HG03565 (cell line): ENCODE measurements at regions not wholly inside any gene's neighbourhood (a gene's known extent, or its start where the extent isn't known, plus 50 kb on each side); places are given as distances from the start of the nearest gene placed in this dataset.

Experiments
- ATAC-seq: cut with Tn5 transposase; IDR thresholded peaks from one replicate; pipeline ENCODE4 v1.9.1; 2021; ENCODE audit warnings: mild to moderate bottlenecking, moderate library complexity; ENCODE audit not compliant: unreplicated experiment

DNA sequence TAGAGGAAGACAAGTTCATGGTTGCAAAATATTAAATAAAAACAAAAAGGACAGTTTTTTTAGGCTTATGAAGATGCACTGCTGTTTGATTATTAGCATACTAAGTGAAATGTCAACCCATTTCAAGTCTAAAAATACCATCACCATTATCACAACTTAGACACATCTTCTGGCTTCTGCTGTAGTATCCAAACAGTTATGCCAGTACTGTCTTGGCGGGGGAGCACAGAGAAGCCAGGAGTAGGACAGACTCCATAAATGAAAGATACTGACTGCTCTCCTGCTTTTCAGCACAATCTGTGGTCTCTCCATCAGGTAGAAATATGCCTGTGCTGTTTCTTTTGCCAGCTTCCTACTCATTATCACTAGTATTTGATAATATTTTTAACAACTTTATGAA, 179.2 kb upstream of the DSEL start:
- ATAC-seq = no peak

DNA sequence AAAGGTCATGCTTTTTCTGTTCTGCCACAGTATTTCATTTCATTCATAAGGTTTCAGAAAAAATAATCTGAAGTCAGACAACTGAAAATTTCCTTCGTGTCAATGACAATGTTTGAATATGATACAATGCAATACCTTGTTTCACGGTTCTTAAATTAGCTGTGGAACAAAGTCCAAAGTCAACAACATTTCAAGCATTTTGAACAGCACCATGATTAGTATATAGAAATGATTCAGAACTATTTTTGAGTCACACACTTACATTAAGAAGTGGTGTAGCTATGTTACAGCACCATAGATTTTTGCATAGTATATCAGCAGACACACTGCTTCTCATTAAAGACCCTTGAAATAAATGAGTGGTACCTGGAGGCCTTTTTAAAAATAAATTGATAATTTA, 178.3 kb upstream of the DSEL start:
- no peak for ATAC-seq

DNA sequence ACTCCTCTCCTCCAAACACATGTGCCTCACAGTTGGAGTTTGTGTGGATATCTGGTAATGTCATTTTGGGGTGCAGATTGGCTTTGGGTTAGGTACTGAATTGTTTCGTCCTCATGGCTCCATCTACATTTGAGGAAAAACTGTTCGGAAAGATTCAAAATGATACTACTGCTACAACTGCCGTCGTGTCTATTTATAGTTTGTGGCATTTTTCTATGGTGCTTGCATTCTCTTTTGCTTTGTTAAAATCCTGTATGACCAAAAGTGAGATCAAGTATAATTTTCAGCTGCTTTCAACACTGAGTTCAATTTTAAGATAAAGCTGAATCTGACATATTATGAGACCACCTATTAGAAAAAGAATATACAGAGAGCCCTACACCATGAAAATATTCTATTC, 176.3 kb upstream of the DSEL start:
- ATAC-seq = no peak

DNA sequence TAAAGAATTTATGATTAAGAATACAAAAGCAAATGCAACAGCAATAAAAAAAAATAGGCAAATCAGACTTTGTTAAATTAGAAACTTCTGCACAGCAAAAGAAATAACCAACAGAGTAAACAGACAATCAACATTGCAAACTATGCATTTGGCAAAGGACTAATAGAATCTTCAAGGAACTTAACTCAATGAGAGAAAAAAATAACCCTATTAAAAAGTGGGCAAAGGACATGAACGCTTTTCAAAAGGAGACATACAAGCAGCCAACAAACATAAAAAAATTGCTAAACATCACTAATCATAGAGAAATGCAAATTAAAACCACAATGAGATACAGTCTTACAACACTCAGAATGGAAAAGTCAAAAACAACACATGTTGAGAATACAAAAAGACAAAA, 166.0 kb upstream of the DSEL start:
- ATAC-seq = no peak

DNA sequence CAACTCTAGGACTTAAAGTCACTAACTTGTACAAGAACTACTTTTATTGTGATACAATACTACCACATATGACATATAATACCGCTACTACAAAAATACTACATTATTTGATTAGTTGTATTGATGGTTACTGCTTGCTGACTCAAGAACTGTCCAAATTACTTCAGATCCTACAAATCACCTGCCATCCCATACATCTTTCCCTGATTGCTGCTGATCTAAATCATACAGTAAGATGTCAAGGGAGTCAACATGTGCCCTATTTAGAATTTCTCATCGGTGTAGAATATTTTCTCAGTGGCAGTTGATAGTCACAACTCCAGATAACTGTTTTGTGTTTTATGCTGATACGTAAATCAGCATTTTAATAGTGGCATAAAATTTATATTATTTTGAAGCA, 161.0 kb upstream of the DSEL start:
- no peak for ATAC-seq

DNA sequence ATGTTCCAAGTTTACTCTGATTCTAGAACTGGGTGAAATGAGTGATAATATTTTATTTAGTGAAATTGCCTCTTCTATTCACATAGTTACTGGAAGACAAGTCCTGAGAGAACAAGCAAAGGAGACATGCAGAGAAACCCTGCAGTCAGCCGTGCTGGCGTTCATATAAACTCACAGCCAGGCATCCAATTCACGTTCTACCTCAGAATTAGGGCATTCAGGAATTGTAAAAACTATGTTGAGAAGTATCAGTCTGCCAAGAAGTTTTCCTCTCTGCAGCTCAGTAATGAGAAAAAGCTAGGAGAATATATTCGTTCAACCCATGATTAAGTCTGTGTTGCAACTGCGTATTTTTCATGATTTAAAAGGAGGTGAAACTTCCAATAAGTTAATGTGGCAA, 156.2 kb upstream of the DSEL start:
- ATAC-seq = no peak

DNA sequence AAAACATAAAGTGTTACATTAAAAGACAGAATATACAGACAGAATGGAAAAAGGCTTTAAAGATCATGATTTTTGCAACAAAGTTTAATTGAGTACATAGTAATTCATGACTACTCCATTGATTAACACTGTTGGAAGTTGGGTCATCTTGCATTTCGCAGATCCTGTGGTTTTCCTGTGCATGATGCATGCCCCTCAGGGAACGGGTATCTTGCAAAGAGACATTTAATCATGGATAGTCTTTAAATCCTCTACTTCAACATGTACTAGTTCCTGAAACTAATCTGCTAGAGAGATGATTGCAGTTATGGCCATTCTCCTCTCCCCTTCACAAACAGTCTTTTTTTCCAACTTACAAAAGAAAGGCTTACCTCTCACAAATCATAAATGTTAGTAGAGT, 155.6 kb upstream of the DSEL start:
- no peak for ATAC-seq

DNA sequence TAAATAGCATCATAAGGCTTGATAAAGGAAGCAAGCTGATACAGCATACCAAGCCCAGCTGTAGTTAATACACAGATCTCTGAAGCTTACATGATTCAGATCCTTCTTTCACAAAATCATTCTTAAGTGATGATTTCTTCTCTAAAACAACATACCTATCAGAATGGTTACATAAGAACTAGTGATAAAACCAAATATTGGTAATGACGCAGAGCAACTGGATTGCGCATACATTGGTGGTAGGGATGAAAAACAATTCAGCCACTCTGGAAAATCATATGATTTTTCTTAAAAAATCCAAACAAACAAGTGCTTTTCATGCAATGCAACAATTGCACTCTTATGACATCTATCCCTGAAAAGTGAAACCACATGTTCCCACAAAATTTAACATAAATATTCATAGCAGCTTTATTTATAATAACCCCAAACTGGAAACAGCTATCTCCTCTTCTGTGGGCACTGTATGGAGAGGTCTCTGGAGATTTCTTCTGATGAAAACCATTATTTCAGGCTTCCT, 153.6 kb upstream of the DSEL start:
- no peak for ATAC-seq

DNA sequence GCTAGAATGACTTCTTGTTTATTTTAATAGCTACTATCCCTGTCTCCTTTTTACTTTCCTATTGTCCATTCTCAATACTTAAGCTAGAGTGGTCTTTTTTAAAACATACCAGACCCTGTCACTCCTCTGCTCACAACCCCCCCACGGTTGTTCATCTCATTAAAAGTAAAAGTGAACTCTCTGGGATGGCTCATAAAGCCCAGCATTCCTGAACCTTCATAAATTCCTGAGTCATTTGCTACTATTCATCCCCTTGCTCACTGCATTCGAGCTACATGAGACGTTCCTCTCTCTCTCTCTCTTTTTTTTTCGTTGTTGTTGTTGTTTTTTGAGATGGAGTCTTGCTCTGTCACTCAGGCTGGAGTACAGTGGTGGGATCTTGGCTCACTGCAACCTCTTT, 148.7 kb upstream of the DSEL start:
- ATAC-seq = no peak

DNA sequence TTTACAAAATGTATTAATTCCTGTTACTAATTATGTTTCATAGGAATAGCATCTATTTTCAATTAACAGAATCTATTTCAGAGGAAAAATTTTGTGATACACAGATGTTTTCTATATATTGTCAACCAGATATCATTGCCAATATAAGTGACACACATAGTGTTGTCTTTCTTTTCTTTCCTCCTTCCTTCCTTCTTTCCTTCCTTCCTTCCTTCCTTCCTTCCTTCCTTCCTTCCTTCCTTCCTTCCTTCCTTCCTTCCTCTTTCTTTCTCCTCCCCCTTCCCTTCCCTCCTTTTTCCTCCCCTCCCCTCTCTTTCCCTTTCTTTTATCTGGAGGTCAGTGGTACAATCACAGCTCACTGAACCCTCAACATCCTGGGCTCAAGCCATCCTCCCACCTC, 146.5 kb upstream of the DSEL start:
- ATAC-seq = no peak

DNA sequence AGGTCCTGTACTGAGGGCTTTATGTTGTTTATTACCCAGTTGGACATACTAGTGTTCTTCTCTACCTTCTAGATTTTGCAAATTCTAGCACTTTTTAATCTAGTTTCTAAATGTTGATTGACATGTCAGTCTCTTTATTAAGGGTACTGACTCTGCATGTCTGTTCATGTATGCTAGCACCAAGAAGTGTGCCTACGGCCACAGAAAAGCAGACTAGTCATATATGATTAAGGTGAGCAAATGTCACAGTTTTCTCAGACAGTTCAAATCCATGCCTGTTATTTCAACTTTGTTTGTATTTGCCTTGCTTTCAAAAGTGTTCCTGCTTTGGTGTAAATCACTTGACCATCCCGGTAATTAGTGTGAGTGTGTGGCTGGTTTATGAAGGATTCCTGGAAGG, 145.0 kb upstream of the DSEL start:
- no peak for ATAC-seq

DNA sequence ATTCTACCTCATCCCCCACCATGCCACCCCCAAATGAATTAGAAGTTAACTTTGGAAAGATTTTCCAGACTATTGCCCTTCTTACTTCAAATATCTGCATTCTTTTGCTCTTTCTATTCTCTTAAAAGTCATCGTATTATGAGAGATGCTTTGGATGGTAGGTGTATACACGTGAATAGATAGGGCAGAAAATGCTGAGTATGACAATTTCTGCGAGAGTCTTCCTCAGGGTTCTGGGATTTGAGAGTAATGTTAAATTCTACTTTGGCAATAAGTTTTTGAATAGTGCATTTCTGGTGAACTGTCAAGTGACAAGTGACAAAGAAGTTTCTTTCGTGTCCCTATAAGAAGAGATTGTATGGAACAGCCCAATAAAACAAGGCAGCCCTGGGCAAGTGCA, 137.6 kb upstream of the DSEL start:
- ATAC-seq = no peak

DNA sequence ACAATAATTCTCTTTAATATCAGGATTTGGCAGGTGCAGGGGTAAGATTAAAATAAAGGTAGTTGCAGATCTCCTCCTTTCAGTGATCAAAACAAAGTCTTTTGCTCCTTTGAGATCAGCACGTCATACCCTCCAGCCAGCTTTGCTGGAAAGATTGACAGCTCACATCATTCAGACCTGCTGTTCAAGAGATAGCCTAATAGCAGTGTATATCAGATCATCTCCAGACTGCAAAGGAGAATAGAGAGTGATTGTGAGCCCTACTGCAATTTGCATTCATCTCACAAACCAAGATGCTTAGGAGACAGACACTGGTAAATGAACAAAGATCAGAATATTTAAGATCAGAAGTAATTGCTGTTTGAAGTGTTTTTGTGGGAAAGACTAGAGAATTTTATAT, 135.8 kb upstream of the DSEL start:
- ATAC-seq = no peak

DNA sequence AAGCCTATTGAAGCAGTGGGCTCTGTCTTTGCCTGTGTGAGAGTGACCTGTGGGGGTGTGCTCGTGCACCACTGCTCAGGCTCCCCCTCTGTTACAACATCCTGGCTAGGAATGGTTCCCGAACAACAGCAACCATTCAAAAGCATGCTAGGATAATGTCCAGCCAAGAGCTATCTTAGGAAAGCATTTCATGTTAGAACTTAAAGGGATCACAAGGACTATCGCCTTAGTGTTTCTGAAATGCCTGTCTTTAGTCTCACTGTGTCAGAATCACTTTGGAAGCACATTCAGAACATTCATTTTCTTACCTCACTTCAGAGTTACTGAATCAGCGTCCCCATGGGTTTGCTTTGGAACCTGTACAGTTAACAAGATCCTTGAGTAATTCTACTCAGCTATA, 134.9 kb upstream of the DSEL start:
- ATAC-seq = no peak

DNA sequence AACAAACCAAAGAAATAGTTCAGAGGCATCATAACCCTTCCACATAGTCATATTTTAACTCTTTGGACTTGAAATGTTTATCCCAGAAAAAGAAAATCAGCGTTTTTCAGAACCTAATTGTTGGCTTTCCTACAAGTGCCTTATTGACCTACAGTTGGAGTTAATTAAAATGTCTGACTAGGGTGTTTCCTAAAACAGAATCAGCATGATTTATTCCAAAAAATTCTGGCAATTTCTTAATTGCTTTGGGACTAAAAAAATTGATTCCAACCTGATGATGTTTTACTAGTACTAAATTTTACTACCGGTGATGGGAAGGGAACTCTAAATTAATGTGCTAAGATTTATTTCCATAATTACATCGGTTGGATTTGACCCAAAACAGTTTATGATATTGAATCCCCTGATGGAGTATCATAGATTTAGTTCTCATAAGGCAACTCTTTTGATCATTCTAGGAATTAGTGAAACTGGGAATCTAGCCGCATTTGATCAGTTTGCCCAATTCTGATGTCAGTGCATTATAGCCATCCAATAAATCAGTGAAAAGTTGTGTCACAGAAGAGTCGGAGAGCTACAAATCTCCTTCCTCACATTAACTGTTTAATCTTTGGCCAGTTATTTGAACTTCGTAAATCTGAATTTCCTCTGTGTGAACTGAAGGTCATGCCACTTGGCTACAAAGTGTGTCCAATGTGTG, 134.3 kb upstream of the DSEL start:
- no peak for ATAC-seq

DNA sequence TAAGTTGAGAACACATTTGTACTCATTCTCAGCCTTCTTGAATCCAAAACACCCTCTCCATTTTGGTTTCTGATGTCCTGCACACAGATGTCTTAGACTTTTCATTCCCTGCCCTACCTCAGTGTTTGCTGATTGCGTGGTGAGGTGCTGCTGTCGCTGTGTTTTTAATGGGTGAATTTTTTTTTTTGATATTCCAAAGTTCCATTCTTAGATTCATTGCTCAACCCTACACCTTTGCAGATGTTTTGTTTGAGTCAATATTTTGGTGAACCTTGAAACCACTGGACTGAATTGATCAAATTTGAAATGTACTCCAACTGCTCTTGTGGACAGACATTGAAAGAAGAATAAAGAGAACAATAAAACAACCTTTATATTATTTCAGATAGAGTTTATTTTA, 130.4 kb upstream of the DSEL start:
- no peak for ATAC-seq

DNA sequence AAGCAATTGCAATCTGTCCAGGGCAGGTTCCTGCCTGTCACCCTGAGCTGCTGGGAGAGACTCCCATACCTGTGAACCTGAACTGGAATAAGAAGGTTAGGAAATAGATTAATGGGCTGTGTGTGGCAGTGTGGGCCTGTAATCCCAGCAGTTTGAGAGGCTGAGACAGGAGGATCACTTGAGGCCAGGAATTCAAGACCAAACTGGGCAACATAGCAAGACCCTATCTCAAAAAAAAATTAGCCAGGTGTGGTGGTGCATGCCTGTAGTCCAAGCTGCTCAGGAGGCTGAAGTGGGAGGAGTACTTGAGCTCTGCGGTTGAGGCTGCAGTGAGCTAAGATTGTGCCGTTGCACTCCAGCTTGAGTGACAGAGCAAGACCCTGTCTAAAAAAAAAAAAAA, 127.7 kb upstream of the DSEL start:
- no peak for ATAC-seq

DNA sequence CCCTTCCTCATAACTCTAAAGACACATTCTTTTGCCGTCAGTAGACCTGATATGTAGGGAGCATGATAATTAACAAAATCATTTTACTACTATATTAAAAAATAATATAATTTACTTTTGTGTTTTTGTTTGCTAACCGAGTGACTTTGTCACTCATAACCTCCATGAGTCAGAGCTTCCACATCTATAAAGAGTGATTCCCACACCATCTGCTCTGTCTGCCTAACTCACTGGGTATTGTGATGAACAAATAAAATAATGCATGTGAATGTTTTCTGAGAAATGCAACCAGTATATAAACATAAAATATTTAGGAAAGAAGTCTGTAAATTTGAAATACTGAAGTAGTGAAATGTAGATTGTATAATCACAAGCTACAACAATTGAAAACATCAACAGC, 123.4 kb upstream of the DSEL start:
- no peak for ATAC-seq

DNA sequence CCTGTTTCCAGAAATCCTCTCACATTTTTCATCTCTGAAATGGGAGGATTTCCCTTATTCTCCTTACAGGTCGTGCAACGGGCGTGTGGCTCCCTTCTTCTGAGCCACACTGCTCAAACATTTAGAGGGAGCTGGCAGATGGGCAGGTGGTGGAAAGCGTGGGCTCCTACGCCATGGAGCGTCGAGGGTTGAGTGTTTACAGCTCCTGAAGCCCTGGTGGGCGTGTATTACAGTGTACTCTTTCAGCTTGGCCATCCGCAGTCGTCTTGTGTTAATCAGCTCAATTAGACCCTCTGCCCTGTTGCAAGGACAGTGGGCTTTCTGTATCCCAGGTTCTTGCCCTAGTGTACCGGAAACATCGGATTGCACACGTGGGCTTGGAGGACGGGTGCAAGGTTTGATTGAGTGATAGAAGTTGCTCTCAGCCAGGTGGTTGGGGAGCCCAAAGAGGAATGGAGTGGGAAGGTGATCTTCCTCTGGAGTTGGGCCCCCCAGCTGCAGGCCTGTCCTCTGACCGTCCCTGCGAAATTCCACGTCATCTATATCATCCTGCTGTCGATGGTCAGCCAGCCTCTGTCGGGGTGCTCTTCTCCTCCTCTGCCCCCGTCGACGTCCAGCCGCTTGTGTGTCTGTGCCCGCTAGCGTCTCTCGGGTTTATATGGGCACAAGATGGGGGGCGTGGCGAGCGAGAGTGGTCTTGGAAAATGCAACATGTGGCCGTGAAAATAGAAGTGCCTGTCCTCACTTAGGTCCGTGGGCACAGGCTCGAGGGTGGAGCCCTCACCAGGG, 120.3 kb upstream of the DSEL start:
- no peak for ATAC-seq

DNA sequence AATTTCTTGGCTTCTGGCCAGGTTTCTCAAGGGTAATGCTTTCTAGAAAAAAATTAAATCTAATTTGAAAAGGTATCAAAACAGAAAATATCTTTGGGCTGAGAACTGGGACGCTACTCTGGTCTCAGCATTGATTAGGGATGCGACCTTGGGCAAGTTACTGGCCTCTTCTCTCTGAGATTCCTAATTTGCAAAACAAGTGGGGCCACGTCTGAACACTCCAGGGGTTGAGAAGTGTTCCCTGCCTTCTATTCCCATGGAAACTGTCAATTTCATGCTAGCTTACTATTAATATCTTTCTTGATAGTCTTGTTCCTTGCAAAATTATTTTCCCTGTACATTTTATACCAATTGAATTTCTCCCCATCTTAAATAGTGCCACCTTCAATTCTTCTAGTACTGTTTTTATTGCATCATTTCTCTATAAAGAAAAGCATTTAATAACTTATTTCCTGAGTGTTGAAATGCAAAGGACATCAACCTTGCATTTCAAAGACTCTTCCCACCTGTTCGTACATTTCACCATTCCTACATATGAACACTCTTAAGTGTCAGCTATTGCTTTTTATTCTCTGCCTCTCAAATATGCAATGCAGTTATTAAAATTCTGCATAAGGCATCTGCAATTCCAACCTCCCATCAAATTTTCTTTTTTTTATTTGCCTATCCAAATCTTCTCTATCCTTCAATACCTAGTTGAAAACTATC, 118.3 kb upstream of the DSEL start:
- ATAC-seq = no peak

DNA sequence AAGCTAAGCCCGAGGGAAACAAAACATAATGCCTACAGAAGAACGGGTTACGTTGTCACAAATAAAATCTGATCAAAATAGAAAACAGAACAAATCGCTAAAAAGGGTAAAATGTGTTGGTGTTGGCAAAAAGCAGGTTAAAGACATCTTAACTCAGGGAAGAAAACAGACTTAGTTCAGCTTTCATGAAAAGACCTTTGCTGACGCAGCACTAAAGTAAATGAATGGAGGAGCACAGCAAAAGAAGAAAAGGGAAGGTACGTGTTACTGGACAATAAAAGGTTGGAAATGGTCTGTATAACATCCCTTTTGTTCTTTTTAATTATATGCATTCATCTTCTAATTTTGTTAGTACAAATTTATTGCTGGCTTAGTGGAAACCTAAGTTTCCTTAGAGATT, 117.4 kb upstream of the DSEL start:
- ATAC-seq = no peak

DNA sequence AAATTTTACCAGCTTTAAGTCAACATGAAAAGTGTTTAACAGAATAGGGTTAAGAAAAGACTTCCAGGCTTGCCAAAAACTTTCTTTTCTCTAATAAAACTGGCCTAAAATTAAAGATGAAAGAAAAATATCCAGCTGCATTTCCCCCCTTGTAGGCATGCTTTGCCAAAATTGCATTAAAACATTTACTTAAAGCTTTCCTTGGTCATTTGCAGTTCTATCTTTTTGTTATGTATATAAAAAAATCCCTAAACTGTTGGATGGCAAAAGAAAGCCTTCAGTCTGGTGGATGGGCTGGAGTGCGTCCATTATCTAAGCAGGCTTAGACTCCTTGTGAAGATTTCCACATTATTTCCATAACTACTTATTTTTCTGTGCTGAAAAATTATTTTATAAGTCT, 105.4 kb upstream of the DSEL start:
- no peak for ATAC-seq
